K562 (cell line): ENCODE measurements at regions not wholly inside any gene's neighbourhood (a gene's known extent, or its start where the extent isn't known, plus 50 kb on each side); places are given as distances from the start of the nearest gene placed in this dataset.

Source experiments
- ATAC-seq: fragments of 200-7000 bp; cut with Tn5 transposase; 3 replicates; pipeline ENCODE4 v1.9.1; 2020; ENCODE audit warnings: moderate library complexity
- BruUV-seq: library from RNA; stranded (reverse); fragments of 400-500 nt; replicated peaks from 2 replicates; lab custom pipeline; 2021; lab: Mats Ljungman, UMichigan
- CTCF ChIA-PET: fragments of 300-600 bp; formaldehyde crosslinking; extraction: SDS; loops from one replicate; lab custom pipeline; 2021; ENCODE audit warnings: low intra/inter-chr PET ratio; lab: Yijun Ruan, JAX
- POLR2A ChIA-PET: fragments of 300-600, 350-650 bp; sonication (Branson Sonifier 250); formaldehyde crosslinking; extraction: SDS; loops from one replicate; lab custom pipeline; 2021; ENCODE audit warnings: antibody characterized with exemption, inconsistent platforms; lab: Yijun Ruan, JAX
- DNase-seq, 4 experiments: peaks; one replicate each; pipeline versions ENCODE4 v3.0.0 to v3.0.0-alpha.2; 2011 to 2018; ENCODE audit warnings: low spot score in 3 of 4, mixed read lengths in 3 of 4; ENCODE audit errors: extremely low read depth in 1 of 4
- FAIRE-seq: peaks from 2 replicates; lab custom pipeline; 2011; peaks lifted over from hg19 to GRCh38; lab: Jason Lieb, UNC
- H2AFZ ChIP-seq: 2 replicates; pipeline ENCODE4 v1.6.0; 2011; ENCODE audit warnings: low read depth, low read length, control low read depth, inconsistent platforms
- H3K27ac ChIP-seq: fragments of 200-600 bp; 3 replicates; pipeline ENCODE4 v1.8.0; 2011; ENCODE audit warnings: low read depth, mild to moderate bottlenecking, control low read depth, inconsistent platforms, low read length, moderate library complexity, mixed read lengths; ENCODE audit errors: extremely low read depth
- H3K27me3 ChIP-seq, 2 experiments: fragments of 300-600 bp in 1 of 2; 2 replicates in 1 of 2; 3 replicates in 1 of 2; pipeline versions ENCODE4 v1.6.0 to v1.8.0; 2011; ENCODE audit warnings: inconsistent platforms in 2 of 2, low read length in 2 of 2, mild to moderate bottlenecking in 1 of 2, mixed read lengths in 1 of 2, moderate library complexity in 1 of 2; ENCODE audit not compliant: control insufficient read depth in 2 of 2, insufficient read depth in 2 of 2
- H3K36me3 ChIP-seq: fragments of 300-600 bp; 3 replicates; pipeline ENCODE4 v1.8.0; 2011; ENCODE audit warnings: mild to moderate bottlenecking, low read length, inconsistent platforms; ENCODE audit not compliant: control insufficient read depth, insufficient read depth
- H3K4me1 ChIP-seq, 2 experiments: fragments of 200-600 bp in 1 of 2; replicated peaks in 1 of 2; 2 replicates in 1 of 2; 3 replicates in 1 of 2; pipeline versions ENCODE4 v1.5.1 to v1.8.0; 2011; ENCODE audit warnings: inconsistent platforms in 2 of 2, low read length in 2 of 2, mild to moderate bottlenecking in 1 of 2, mixed read lengths in 1 of 2, moderate library complexity in 1 of 2; ENCODE audit not compliant: control insufficient read depth in 2 of 2, insufficient read depth in 2 of 2
- H3K4me2 ChIP-seq: 2 replicates; pipeline ENCODE4 v1.6.1; 2011; ENCODE audit warnings: low read length, control low read depth, inconsistent platforms, mixed read lengths; ENCODE audit not compliant: insufficient read depth
- H3K4me3 ChIP-seq: fragments of 200-600 bp; sonication (generic), shearing (Covaris generic); 2 replicates; pipeline ENCODE4 v1.5.1; 2016; ENCODE audit warnings: control low read depth, inconsistent platforms
- H3K79me2 ChIP-seq: fragments of 200-600 bp; 3 replicates; pipeline ENCODE4 v1.8.0; 2011; ENCODE audit warnings: low read length, inconsistent platforms; ENCODE audit not compliant: control insufficient read depth, insufficient read depth
- H3K9ac ChIP-seq, 2 experiments: 2 replicates each; pipeline versions ENCODE4 v1.6.0 to v1.6.1; 2011; ENCODE audit warnings: low read depth in 2 of 2, low read length in 2 of 2, control low read depth in 1 of 2, inconsistent platforms in 1 of 2, mild to moderate bottlenecking in 1 of 2, mixed read lengths in 1 of 2; ENCODE audit not compliant: insufficient read depth in 1 of 2
- H3K9me1 ChIP-seq: one replicate; pipeline ENCODE4 v1.6.0; 2011; ENCODE audit warnings: inconsistent platforms, mild to moderate bottlenecking, low read length, moderate library complexity; ENCODE audit not compliant: control insufficient read depth, insufficient read depth
- H3K9me3 ChIP-seq: replicated peaks from 2 replicates; pipeline ENCODE4 v1.5.1; 2011; ENCODE audit warnings: low read depth, low read length, inconsistent platforms; ENCODE audit not compliant: control insufficient read depth, insufficient read depth
- H4K20me1 ChIP-seq: replicated peaks from 2 replicates; pipeline ENCODE4 v1.6.1; 2011; ENCODE audit warnings: low read length, inconsistent platforms, mixed read lengths; ENCODE audit not compliant: control insufficient read depth, insufficient read depth
- CCAR2 ChIP-seq: fragments of 200-400 bp; formaldehyde crosslinking; IDR thresholded peaks from 2 replicates; pipeline ENCODE4 v1.6.1; 2017; ENCODE audit warnings: mild to moderate bottlenecking, low read depth, low read length
- HDAC2 ChIP-seq: fragments of 450-650 bp; IDR thresholded peaks from 2 replicates; pipeline ENCODE4 v1.6.1; 2016; ENCODE audit warnings: mild to moderate bottlenecking
- NR2C1 ChIP-seq, 2 experiments: fragments of 450-650 bp; IDR thresholded peaks; 2 replicates each; pipeline ENCODE4 v1.6.1; 2017; ENCODE audit warnings: mild to moderate bottlenecking in 2 of 2, antibody characterized with exemption in 1 of 2, inconsistent platforms in 1 of 2, missing compliant biosample characterization in 1 of 2, missing genetic modification characterization in 1 of 2
- PCBP2 ChIP-seq: fragments of 200-400 bp; formaldehyde crosslinking; IDR thresholded peaks from 2 replicates; pipeline ENCODE4 v1.6.1; 2018; ENCODE audit warnings: low read length, low read depth, mild to moderate bottlenecking, moderate library complexity; ENCODE audit not compliant: poor library complexity, severe bottlenecking
- POLR2H ChIP-seq: IDR thresholded peaks from 2 replicates; pipeline ENCODE4 v1.6.1; 2016; ENCODE audit warnings: missing genetic modification characterization, low read depth, mild to moderate bottlenecking, control low read depth, missing compliant biosample characterization, moderate library complexity
- PURB ChIP-seq: sonication (generic); formaldehyde crosslinking; IDR thresholded peaks from 2 replicates; pipeline ENCODE4 v1.9.0; 2021; ENCODE audit warnings: low read depth, mild to moderate bottlenecking, missing genetic modification reagents
- RERE ChIP-seq: sonication (generic); formaldehyde crosslinking; IDR thresholded peaks from 2 replicates; pipeline ENCODE4 v1.8.0; 2023; ENCODE audit warnings: missing genetic modification reagents, mild to moderate bottlenecking, borderline replicate concordance
- RNF219 ChIP-seq: fragments of 250-450 bp; sonication (Bioruptor Pico); IDR thresholded peaks from 2 replicates; pipeline ENCODE4 v1.5.0; 2022; ENCODE audit warnings: mild to moderate bottlenecking
- SMARCE1 ChIP-seq: fragments of 450-650 bp; IDR thresholded peaks from 2 replicates; pipeline ENCODE4 v1.7.1; 2016; ENCODE audit warnings: mild to moderate bottlenecking
- THAP12 ChIP-seq: fragments of 250-450 bp; sonication (Bioruptor Pico); IDR thresholded peaks from 2 replicates; pipeline ENCODE4 v1.9.0; 2021; ENCODE audit warnings: mild to moderate bottlenecking, inconsistent platforms
- WGBS: fragments of 100-300 bp; shearing (Covaris generic); methylation state at CpG from one replicate; pipeline ENCODE4 v1.1.6; 2016; ENCODE audit warnings: low coverage, mixed read lengths; ENCODE audit not compliant: insufficient coverage; ENCODE audit errors: missing lambda C conversion rate; 5-methylcytosine and 5-hydroxymethylcytosine counted together
- in situ Hi-C: fragments of 300-500 bp; cut with MboI; formaldehyde crosslinking; loops from 4 replicates; pipeline ENCODE4 v1.15.0; 2018; ENCODE audit warnings: inconsistent platforms, mixed read lengths
- intact Hi-C: fragments of 100-400 bp; cut with micrococcal nuclease; formaldehyde crosslinking; loops from 2 replicates; pipeline ENCODE4 v1.14.2; 2022
- TF ChIP-seq, protein P1 (sequence below): sonication (generic); formaldehyde crosslinking; IDR thresholded peaks from 2 replicates; pipeline ENCODE4 v1.8.1; 2022; ENCODE audit warnings: missing genetic modification reagents

DNA sequence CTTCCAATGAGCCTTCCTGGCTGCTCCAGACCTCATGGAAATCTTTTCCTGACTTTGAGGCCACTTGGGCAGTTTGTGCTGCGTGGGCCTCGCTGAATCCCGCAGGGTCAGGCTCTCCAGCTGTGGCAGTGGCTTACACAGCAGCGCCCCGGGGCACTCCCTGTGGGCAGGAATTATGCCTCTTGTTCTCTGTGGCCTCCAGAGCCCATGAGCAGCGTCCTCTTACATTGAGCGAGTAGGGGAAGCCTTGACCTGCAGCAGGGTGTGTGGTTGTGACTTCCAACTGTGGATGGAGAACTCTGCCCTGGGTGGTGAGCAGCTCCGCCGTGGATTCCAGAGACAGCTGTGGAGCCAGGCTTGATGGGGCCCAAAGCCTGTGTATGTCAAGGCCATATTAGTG, 180.8 kb downstream of the GLI2 start:
- no peaks in the 10 kb centered on the region for H3K9me3 ChIP-seq
- CTCF ChIA-PET, result no interaction called here
- H3K79me2 ChIP-seq, result no peaks in the 10 kb centered on the region
- POLR2A ChIA-PET, result interaction anchor here (0.8 kb wide), 1 partner anchor 10 kb away, joined by 4 read pairs; no protein-coding TSS in a partner anchor
- FAIRE-seq (no peak), DNase-seq (no peak), ATAC-seq (no peak)
- H3K9ac ChIP-seq, result no peak overlapping the region
- H3K4me1 ChIP-seq, result peaks cover 19 to 34% of the 10 kb centered on the region in 2 experiments; a peak in 4 of 5 replicates
- H4K20me1 ChIP-seq, result no peaks in the 10 kb centered on the region; the same call in 1 of the 2 replicates
- no peak overlapping the region for H3K4me3 ChIP-seq
- 53% methylated on average over 8 of the region's 9 CpGs for WGBS
- no TSS peak for BruUV-seq
- in situ Hi-C loops (no loop called here), intact Hi-C loops (no loop called here)
- H3K27me3 ChIP-seq, result peaks cover 7 to 44% of the 10 kb centered on the region in 2 experiments; a peak in 4 of 5 replicates
- H3K27ac ChIP-seq, result no peak overlapping the region
- H2AFZ ChIP-seq, result no peak overlapping the region
- H3K4me2 ChIP-seq, result no peak overlapping the region
- H3K9me1 ChIP-seq, result peaks cover 7% of the 10 kb centered on the region
- H3K36me3 ChIP-seq, result no peaks in the 10 kb centered on the region
- no peak for TF ChIP-seq PCBP2
- no peak for TF ChIP-seq RERE (CRISPR knock-in tag)
- TF ChIP-seq NR2C1 (IDR thresholded peaks at IDR 0.05), result no peak
- TF ChIP-seq NR2C1 (tag; IDR thresholded peaks at IDR 0.05), result no peak
- TF ChIP-seq RNF219 (CRISPR knock-in tag), result no peak
- TF ChIP-seq, protein P1, sequence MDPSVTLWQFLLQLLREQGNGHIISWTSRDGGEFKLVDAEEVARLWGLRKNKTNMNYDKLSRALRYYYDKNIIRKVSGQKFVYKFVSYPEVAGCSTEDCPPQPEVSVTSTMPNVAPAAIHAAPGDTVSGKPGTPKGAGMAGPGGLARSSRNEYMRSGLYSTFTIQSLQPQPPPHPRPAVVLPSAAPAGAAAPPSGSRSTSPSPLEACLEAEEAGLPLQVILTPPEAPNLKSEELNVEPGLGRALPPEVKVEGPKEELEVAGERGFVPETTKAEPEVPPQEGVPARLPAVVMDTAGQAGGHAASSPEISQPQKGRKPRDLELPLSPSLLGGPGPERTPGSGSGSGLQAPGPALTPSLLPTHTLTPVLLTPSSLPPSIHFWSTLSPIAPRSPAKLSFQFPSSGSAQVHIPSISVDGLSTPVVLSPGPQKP (CRISPR knock-in tag), result no peak
- no peak for TF ChIP-seq CCAR2
- no peak for TF ChIP-seq SMARCE1
- no peak for TF ChIP-seq PURB (CRISPR knock-in tag)
- TF ChIP-seq POLR2H, result no peak
- TF ChIP-seq THAP12 (CRISPR knock-in tag), result no peak
- TF ChIP-seq HDAC2, result no peak
